Prostate gland (tissue), 2 donors: ENCODE measurements at regions not wholly inside any gene's neighbourhood (a gene's known extent, or its start where the extent isn't known, plus 50 kb on each side); places are given as distances from the start of the nearest gene placed in this dataset.

Experiments used
- POLR2A ChIP-seq: fragments of 450-650 bp; IDR thresholded peaks from one replicate; pipeline ENCODE4 v1.6.1; 2016; ENCODE audit warnings: antibody characterized with exemption, mild to moderate bottlenecking
- POLR2AphosphoS5 ChIP-seq: sonication (generic); formaldehyde crosslinking; IDR thresholded peaks from one replicate; pipeline ENCODE4 v1.6.1; 2017; ENCODE audit warnings: antibody characterized with exemption
- TF ChIP-seq, protein P1 (sequence below), 4 experiments: fragments of 200-600 bp in 2 of 4; fragments of 450-650 bp in 2 of 4; sonication (generic) in 2 of 4; IDR thresholded peaks; 1 replicate in 3 of 4; 2 replicates in 1 of 4; pipeline ENCODE4 v1.5.1; 2016 to 2019; ENCODE audit warnings: antibody characterized with exemption in 4 of 4, mild to moderate bottlenecking in 2 of 4, moderate library complexity in 2 of 4

GRCh38 chr18:14969500-14969899, 221.5 kb downstream of the ANKRD30B start:
- no peak for TF ChIP-seq POLR2AphosphoS5
- no peak for TF ChIP-seq POLR2A
- TF ChIP-seq, protein P1, sequence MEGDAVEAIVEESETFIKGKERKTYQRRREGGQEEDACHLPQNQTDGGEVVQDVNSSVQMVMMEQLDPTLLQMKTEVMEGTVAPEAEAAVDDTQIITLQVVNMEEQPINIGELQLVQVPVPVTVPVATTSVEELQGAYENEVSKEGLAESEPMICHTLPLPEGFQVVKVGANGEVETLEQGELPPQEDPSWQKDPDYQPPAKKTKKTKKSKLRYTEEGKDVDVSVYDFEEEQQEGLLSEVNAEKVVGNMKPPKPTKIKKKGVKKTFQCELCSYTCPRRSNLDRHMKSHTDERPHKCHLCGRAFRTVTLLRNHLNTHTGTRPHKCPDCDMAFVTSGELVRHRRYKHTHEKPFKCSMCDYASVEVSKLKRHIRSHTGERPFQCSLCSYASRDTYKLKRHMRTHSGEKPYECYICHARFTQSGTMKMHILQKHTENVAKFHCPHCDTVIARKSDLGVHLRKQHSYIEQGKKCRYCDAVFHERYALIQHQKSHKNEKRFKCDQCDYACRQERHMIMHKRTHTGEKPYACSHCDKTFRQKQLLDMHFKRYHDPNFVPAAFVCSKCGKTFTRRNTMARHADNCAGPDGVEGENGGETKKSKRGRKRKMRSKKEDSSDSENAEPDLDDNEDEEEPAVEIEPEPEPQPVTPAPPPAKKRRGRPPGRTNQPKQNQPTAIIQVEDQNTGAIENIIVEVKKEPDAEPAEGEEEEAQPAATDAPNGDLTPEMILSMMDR (IDR thresholded peaks at IDR 0.05): no peak
